Stimulated activated CD8-positive, alpha-beta memory T cell treated with anti-CD3 and anti-CD28 coated beads, Interleukin-15, amount 100 ng/mL, for 48 hours (primary cell): ENCODE measurements at regions not wholly inside any gene's neighbourhood (a gene's known extent, or its start where the extent isn't known, plus 50 kb on each side); places are given as distances from the start of the nearest gene placed in this dataset.

Source experiments
- DNase-seq, 2 donors: peaks; one replicate each; pipeline ENCODE4 v3.0.0-alpha.2; 2020; ENCODE audit warnings: low read depth in 2 of 2

DNA sequence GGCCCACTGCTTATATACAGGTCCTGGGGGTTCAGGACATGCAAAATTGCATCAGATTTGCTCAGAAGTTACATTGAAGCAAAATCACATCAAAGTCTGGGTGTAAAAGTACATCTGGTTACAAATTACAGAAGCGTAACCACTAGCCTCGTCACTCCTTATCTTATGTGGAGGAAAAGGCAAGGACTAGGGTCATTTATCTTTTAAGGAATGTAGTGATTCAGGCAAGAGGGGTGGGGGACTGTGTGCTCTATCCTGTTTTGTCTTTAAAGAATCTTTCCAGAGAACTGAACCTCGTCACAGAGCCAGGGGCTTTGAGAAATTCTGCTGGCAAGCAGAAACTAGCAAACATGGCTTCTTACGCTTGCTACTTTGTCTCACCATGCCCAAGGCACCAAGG is 61.1 kb upstream of the RAB4A start:
- no peak for DNase-seq

GRCh38 chr1:229210844-229211243 is 60.1 kb upstream of the RAB4A start:
- DNase-seq, result no peak

GRCh38 chr1:229213797-229214196 is 57.1 kb upstream of the RAB4A start:
- no peak for DNase-seq

DNA sequence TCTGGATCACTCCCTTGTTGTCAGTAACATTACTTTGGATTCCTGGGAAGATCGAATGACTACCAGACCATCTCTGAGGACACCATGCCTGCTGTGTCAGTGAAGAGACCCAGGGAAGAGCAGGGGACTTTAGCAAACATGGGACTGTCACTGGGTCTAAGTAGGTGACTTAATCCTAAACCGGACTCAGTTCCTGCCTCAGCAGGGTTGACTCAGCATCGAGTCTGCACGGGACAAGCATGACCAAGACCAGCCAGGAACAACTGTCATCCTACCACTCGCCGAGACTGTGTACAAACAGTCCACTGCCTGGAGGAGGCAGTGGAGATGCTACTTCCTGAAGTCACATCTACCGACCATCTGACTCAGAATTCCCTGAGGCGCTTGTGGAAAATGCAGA is 53.2 kb upstream of the RAB4A start:
- DNase-seq, result no peak

GRCh38 chr1:229218612-229219025 is 52.3 kb upstream of the RAB4A start:
- no peak for DNase-seq

DNA sequence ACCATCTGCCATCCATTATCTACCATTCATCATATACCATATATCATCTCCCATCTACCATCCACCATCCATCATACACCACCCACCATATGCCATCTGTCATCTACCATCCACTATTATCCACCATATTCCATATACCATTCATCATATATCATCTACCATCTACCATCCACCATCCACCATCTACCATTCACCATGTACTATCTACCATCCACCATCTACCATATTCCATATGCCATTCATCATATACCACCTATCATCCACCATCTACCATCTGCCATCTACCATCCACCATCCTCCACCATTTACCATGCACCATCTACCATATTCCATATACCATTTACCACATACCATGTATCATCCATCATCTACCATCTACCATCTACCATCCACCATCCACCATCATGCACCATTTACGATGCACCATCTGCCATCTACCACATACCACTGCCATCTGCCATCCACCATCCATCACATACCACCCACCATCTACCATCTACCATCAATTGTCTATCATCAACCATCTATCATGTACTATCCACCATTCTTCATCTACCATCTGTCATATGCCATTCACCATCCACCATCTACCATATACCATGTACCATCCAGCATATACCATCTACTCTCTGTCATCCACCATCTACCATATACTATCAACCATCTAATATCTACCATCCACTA is 50.6 kb upstream of the RAB4A start:
- no peak for DNase-seq

- DNase-seq, result no peak
Observed at GRCh38 chr1:229221106-229222019, 49.5 kb upstream of the RAB4A start.
